GM06990 (cell line): ENCODE measurements at regions not wholly inside any gene's neighbourhood (a gene's known extent, or its start where the extent isn't known, plus 50 kb on each side); places are given as distances from the start of the nearest gene placed in this dataset.

Source experiments
- DNase-seq: peaks from one replicate; pipeline ENCODE4 v3.0.0-alpha.2; 2011; ENCODE audit not compliant: insufficient read length; ENCODE audit errors: extremely low read depth
- H3K27me3 ChIP-seq: replicated peaks from 2 replicates; pipeline ENCODE4 v1.6.0; 2011; ENCODE audit warnings: low read length; ENCODE audit not compliant: control insufficient read depth, insufficient read depth
- H3K36me3 ChIP-seq: 2 replicates; pipeline ENCODE4 v1.5.1; 2011; ENCODE audit warnings: low read length; ENCODE audit not compliant: control insufficient read depth, insufficient read depth
- H3K4me3 ChIP-seq: replicated peaks from 2 replicates; pipeline ENCODE4 v1.5.1; 2011; ENCODE audit warnings: low read depth, mild to moderate bottlenecking, control low read depth, low read length
- CTCF ChIP-seq: IDR thresholded peaks from 2 replicates; pipeline ENCODE4 v1.5.1; 2011; ENCODE audit warnings: low read length, control low read depth, mild to moderate bottlenecking, inconsistent platforms; ENCODE audit not compliant: insufficient read depth, poor library complexity, severe bottlenecking

- no peaks in the 10 kb centered on the region for H3K27me3 ChIP-seq
- no peaks in the 10 kb centered on the region for H3K36me3 ChIP-seq
- no peak for DNase-seq
- TF ChIP-seq CTCF: no peak
- H3K4me3 ChIP-seq: no peak overlapping the region
Observed at GRCh38 chr1:68780919-68781318, 284.0 kb upstream of the DEPDC1 start.

- Histone ChIP-seq H3K36me3 (no peaks in the 10 kb centered on the region), H3K27me3 (no peaks in the 10 kb centered on the region), H3K4me3 (no peak overlapping the region)
- no peak for DNase-seq
- no peak for TF ChIP-seq CTCF
Observed at GRCh38 chr1:68782890-68783289, 286.0 kb upstream of the DEPDC1 start.

- no peaks in the 10 kb centered on the region for H3K36me3 ChIP-seq
- TF ChIP-seq CTCF: no peak
- no peaks in the 10 kb centered on the region for H3K27me3 ChIP-seq
- no peak for DNase-seq
- H3K4me3 ChIP-seq: no peak overlapping the region
Observed at GRCh38 chr1:68785328-68785727, 288.4 kb upstream of the DEPDC1 start.

GRCh38 chr1:68788762-68789161 is 291.9 kb upstream of the DEPDC1 start:
- Histone ChIP-seq H3K36me3 (no peaks in the 10 kb centered on the region), H3K4me3 (no peak overlapping the region), H3K27me3 (no peaks in the 10 kb centered on the region)
- no peak for DNase-seq
- TF ChIP-seq CTCF: no peak

- DNase-seq: no peak
- no peaks in the 10 kb centered on the region for H3K36me3 ChIP-seq
- no peak for TF ChIP-seq CTCF
- no peaks in the 10 kb centered on the region for H3K27me3 ChIP-seq
- H3K4me3 ChIP-seq: no peak overlapping the region
Observed at GRCh38 chr1:68791800-68792199, 294.9 kb upstream of the DEPDC1 start.

GRCh38 chr1:68795956-68796355 is 299.1 kb upstream of the DEPDC1 start:
- TF ChIP-seq CTCF: no peak
- H3K36me3 ChIP-seq: no peaks in the 10 kb centered on the region
- no peaks in the 10 kb centered on the region for H3K27me3 ChIP-seq
- no peak overlapping the region for H3K4me3 ChIP-seq
- DNase-seq: no peak
